ENCODE measurements at regions not wholly inside any gene's neighbourhood (a gene's known extent, or its start where the extent isn't known, plus 50 kb on each side); places are given as distances from the start of the nearest gene placed in this dataset.

- DNase-seq (no peak), ATAC-seq (no peak)
- intact Hi-C loops (cut with DNase I; ENCODE audit: low total_unique reads) (no loop called here), in situ Hi-C loops (cut with MboI; ENCODE audit: low sequenced_read_pairs in 4 of 4) (no loop called here)
- H3K36me3 ChIP-seq, result no peaks in the 10 kb centered on the region
- TF ChIP-seq CTCF (IDR thresholded peaks at IDR 0.05 in 4 of 5, conservative IDR thresholded peaks at IDR 0.05 in 1 of 5) (no peak), POLR2A (IDR thresholded peaks at IDR 0.05) (no peak)
- H3K4me1 ChIP-seq, result peaks cover 0 to 9% of the 10 kb centered on the region in 2 donors
- no peaks in the 10 kb centered on the region for H3K27me3 ChIP-seq
- H3K9me3 ChIP-seq, result no peaks in the 10 kb centered on the region
- H3K4me3 ChIP-seq, result no peak overlapping the region
- no peak overlapping the region for H3K27ac ChIP-seq
These were observed 133.8 kb downstream of the VEGFA start for GRCh38 chr6:43903739-43904290.

GRCh38 chr6:43901733-43902230 is 131.8 kb downstream of the VEGFA start:
- no peak for ATAC-seq
- DNase-seq, result no peak
- H3K4me1 ChIP-seq, result peaks cover 0 to 9% of the 10 kb centered on the region in 2 donors
- H3K4me3 ChIP-seq, result no peak overlapping the region
- in situ Hi-C loops (cut with MboI; ENCODE audit: low sequenced_read_pairs in 4 of 4), result no loop called here
- peak overlapping the region in 1 of 4 donors; percentile 42 for H3K27ac ChIP-seq
- H3K36me3 ChIP-seq, result no peaks in the 10 kb centered on the region
- intact Hi-C loops (cut with DNase I; ENCODE audit: low total_unique reads), result no loop called here
- no peaks in the 10 kb centered on the region for H3K27me3 ChIP-seq
- TF ChIP-seq POLR2A (IDR thresholded peaks at IDR 0.05), result no peak
- TF ChIP-seq CTCF (IDR thresholded peaks at IDR 0.05 in 4 of 5, conservative IDR thresholded peaks at IDR 0.05 in 1 of 5), result no peak
- H3K9me3 ChIP-seq, result no peaks in the 10 kb centered on the region

- ATAC-seq (peak; percentile 74 to 79), DNase-seq (peak in 1 of 2 donors; percentile 46)
- Histone ChIP-seq H3K36me3 (no peaks in the 10 kb centered on the region), H3K4me3 (no peak overlapping the region), H3K4me1 (peaks cover 0 to 9% of the 10 kb centered on the region in 2 donors), H3K27me3 (no peaks in the 10 kb centered on the region), H3K27ac (peak overlapping the region in 1 of 4 donors; percentile 42), H3K9me3 (no peaks in the 10 kb centered on the region)
- intact Hi-C loops (cut with DNase I; ENCODE audit: low total_unique reads) (no loop called here), in situ Hi-C loops (cut with MboI; ENCODE audit: low sequenced_read_pairs in 4 of 4) (no loop called here)
- TF ChIP-seq POLR2A (IDR thresholded peaks at IDR 0.05) (no peak), CTCF (IDR thresholded peaks at IDR 0.05 in 4 of 5, conservative IDR thresholded peaks at IDR 0.05 in 1 of 5) (no peak)
These were observed 131.1 kb downstream of the VEGFA start for GRCh38 chr6:43900916-43901732.

GRCh38 chr6:43900560-43900915 is 130.5 kb downstream of the VEGFA start:
- intact Hi-C loops (cut with DNase I; ENCODE audit: low total_unique reads), result no loop called here
- peaks cover 0 to 9% of the 10 kb centered on the region in 2 donors for H3K4me1 ChIP-seq
- DNase-seq, result no peak
- peak overlapping the region in 1 of 4 donors; percentile 42 for H3K27ac ChIP-seq
- in situ Hi-C loops (cut with MboI; ENCODE audit: low sequenced_read_pairs in 4 of 4), result no loop called here
- no peak overlapping the region for H3K4me3 ChIP-seq
- no peaks in the 10 kb centered on the region for H3K36me3 ChIP-seq
- TF ChIP-seq CTCF (IDR thresholded peaks at IDR 0.05 in 4 of 5, conservative IDR thresholded peaks at IDR 0.05 in 1 of 5) (no peak), POLR2A (IDR thresholded peaks at IDR 0.05) (no peak)
- no peaks in the 10 kb centered on the region for H3K9me3 ChIP-seq
- H3K27me3 ChIP-seq, result no peaks in the 10 kb centered on the region
- no peak for ATAC-seq
